ENCODE measurements at regions not wholly inside any gene's neighbourhood (a gene's known extent, or its start where the extent isn't known, plus 50 kb on each side); places are given as distances from the start of the nearest gene placed in this dataset.

DNA sequence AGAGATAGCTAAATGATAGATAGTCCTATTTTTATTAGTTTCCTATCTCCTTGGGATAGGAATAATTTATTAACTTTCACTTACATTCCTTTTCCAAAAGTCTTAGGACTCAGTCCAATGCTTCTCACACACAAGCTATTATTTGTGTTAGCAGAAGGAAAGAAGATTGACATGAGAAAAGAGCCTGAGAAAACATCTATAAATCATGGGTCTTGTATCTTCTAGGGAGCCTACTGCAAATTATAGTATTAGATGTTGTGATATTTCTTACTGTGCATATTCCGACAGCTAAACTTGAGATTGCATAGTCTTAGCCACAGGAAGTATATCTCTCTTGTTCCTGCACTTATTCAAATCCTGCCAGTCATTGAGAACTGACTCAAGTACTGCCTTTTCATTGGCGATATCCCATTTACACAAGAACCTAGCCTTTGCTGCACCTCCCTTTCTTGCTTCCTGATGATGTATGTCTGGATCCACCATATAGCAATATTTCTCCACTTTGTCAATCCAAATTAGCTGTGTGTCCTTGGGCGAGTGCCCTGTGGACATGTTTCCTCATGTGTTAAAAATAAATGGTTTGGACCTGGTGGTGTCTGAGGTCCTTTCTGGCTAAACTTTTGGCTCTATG is 245.1 kb upstream of the LMCD1 start:
- no peak for TF ChIP-seq CTCF (IDR thresholded peaks at IDR 0.05)
- no peaks in the 10 kb centered on the region for H3K4me1 ChIP-seq
- no peaks in the 10 kb centered on the region for H3K36me3 ChIP-seq
- H3K27me3 ChIP-seq = no peaks in the 10 kb centered on the region
- no peak overlapping the region for H3K4me3 ChIP-seq
- DNase-seq (ENCODE audit: low spot score) = no peak
- no peak overlapping the region for H3K27ac ChIP-seq
- H3K9me3 ChIP-seq = peaks cover 0 to 13% of the 10 kb centered on the region in 2 donors

DNA sequence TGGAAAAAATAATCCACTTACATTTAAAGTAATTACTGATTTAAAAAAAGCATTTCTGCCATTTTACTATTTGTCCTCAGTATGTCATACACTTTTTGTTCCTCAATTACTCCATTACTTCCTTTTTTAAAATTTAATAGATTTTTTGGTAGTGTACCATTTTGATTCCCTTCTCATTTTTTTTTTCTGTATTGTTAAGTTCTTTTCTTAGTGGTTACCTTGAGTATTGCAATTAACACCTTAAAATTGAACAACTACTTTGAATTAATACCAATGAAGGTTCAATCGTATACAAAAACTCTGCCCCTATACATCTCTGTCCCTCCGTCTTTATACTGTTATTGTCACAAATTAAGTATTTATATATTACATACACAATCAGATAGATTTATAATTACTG is 240.6 kb upstream of the LMCD1 start:
- no peak for DNase-seq (ENCODE audit: low spot score)
- H3K9me3 ChIP-seq = peaks cover 0 to 18% of the 10 kb centered on the region in 2 donors
- no peaks in the 10 kb centered on the region for H3K27me3 ChIP-seq
- H3K4me3 ChIP-seq = no peak overlapping the region
- no peaks in the 10 kb centered on the region for H3K4me1 ChIP-seq
- no peaks in the 10 kb centered on the region for H3K36me3 ChIP-seq
- no peak overlapping the region for H3K27ac ChIP-seq
- peak in 1 of 2 donors; percentile 32 for TF ChIP-seq CTCF (IDR thresholded peaks at IDR 0.05)

- H3K27ac ChIP-seq = no peak overlapping the region
- no peaks in the 10 kb centered on the region for H3K4me1 ChIP-seq
- H3K36me3 ChIP-seq = no peaks in the 10 kb centered on the region
- no peak for DNase-seq (ENCODE audit: low spot score)
- no peak for TF ChIP-seq CTCF (IDR thresholded peaks at IDR 0.05)
- no peak overlapping the region for H3K4me3 ChIP-seq
- no peaks in the 10 kb centered on the region for H3K27me3 ChIP-seq
- peaks cover 0 to 4% of the 10 kb centered on the region in 2 donors for H3K9me3 ChIP-seq
Measured at GRCh38 chr3:8266730-8267131, 234.9 kb upstream of the LMCD1 start.

GRCh38 chr3:8273479-8273878 is 228.1 kb upstream of the LMCD1 start:
- TF ChIP-seq CTCF (IDR thresholded peaks at IDR 0.05) = no peak
- H3K9me3 ChIP-seq = no peaks in the 10 kb centered on the region
- H3K36me3 ChIP-seq = no peaks in the 10 kb centered on the region
- no peak overlapping the region for H3K27ac ChIP-seq
- H3K4me3 ChIP-seq = no peak overlapping the region
- no peaks in the 10 kb centered on the region for H3K27me3 ChIP-seq
- DNase-seq (ENCODE audit: low spot score) = no peak
- no peaks in the 10 kb centered on the region for H3K4me1 ChIP-seq

DNA sequence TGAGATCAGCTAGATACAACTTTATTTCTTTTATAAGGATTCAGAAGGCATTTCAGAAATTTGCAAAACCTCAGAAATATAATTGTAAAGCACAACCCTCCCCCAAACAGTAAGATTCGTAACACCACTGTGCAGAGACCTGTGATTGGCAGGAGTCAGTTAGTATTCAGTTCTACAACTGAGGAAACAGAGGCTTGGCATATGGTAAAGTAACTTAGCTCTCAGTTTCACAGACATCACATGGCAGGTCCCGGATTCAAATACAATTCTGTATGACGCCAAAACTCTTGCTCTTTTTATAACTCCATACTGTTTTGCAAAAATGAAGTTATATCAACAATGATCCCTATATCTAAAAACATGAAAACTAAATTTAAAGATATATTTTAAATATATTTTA is 225.6 kb upstream of the LMCD1 start:
- DNase-seq (ENCODE audit: low spot score) = no peak
- H3K4me3 ChIP-seq = no peak overlapping the region
- H3K4me1 ChIP-seq = no peaks in the 10 kb centered on the region
- H3K9me3 ChIP-seq = no peaks in the 10 kb centered on the region
- no peak for TF ChIP-seq CTCF (IDR thresholded peaks at IDR 0.05)
- H3K27ac ChIP-seq = no peak overlapping the region
- H3K36me3 ChIP-seq = no peaks in the 10 kb centered on the region
- no peaks in the 10 kb centered on the region for H3K27me3 ChIP-seq

DNA sequence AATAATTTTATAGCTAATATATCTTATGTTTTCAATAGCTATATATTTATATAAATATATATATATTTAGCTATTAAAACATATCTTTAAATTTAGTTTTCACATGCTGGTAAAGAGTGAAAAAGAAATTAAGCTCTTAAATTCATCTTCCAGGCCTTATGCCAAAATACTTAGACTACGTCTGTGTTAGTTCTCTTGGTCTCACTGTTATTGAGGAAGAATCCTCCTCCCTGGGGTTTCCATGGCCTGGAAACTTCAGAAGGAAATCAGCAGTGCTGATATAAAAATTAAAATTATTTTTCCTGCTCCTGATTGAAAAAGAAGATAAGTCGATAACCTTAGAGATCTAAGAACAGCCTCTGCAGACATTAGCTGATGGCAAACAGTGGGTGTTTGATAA is 225.1 kb upstream of the LMCD1 start:
- H3K9me3 ChIP-seq = no peaks in the 10 kb centered on the region
- no peak overlapping the region for H3K27ac ChIP-seq
- no peaks in the 10 kb centered on the region for H3K36me3 ChIP-seq
- H3K4me3 ChIP-seq = no peak overlapping the region
- H3K4me1 ChIP-seq = no peaks in the 10 kb centered on the region
- no peaks in the 10 kb centered on the region for H3K27me3 ChIP-seq
- TF ChIP-seq CTCF (IDR thresholded peaks at IDR 0.05) = no peak
- no peak for DNase-seq (ENCODE audit: low spot score)
